ENCODE measurements at regions not wholly inside any gene's neighbourhood (a gene's known extent, or its start where the extent isn't known, plus 50 kb on each side); places are given as distances from the start of the nearest gene placed in this dataset.

- no peak for TF ChIP-seq EP300 (IDR thresholded peaks at IDR 0.05; ENCODE audit: borderline replicate concordance)
- TF ChIP-seq MAX (IDR thresholded peaks at IDR 0.05), result no peak
- TF ChIP-seq CREB1 (IDR thresholded peaks at IDR 0.05; ENCODE audit: low read depth), result no peak
- TF ChIP-seq TAF1 (IDR thresholded peaks at IDR 0.05; ENCODE audit: low read depth), result no peak
- no peak for TF ChIP-seq TEAD4 (IDR thresholded peaks at IDR 0.05)
- TF ChIP-seq FOXM1 (IDR thresholded peaks at IDR 0.05; ENCODE audit: borderline replicate concordance, low read depth), result no peak
- TF ChIP-seq EGR1 (IDR thresholded peaks at IDR 0.05), result no peak
- TF ChIP-seq REST (IDR thresholded peaks at IDR 0.05; ENCODE audit: low read depth), result no peak
- no peak for TF ChIP-seq YY1 (IDR thresholded peaks at IDR 0.05; ENCODE audit: low read depth)
Observed at GRCh38 chr3:165669504-165669903, 167.7 kb downstream of the BCHE start.

GRCh38 chr3:165667676-165668075 lies 169.5 kb downstream of the BCHE start:
- TF ChIP-seq ZBTB7A (IDR thresholded peaks at IDR 0.05; ENCODE audit: low read depth) (no peak), RAD21 (IDR thresholded peaks at IDR 0.05; ENCODE audit: low read depth) (no peak), NFIC (IDR thresholded peaks at IDR 0.05) (no peak), EGR1 (IDR thresholded peaks at IDR 0.05) (no peak), TAF1 (IDR thresholded peaks at IDR 0.05; ENCODE audit: low read depth) (no peak), CREB1 (IDR thresholded peaks at IDR 0.05; ENCODE audit: low read depth) (no peak), CEBPB (IDR thresholded peaks at IDR 0.05) (no peak), REST (IDR thresholded peaks at IDR 0.05; ENCODE audit: low read depth) (no peak), MAX (IDR thresholded peaks at IDR 0.05) (no peak), TEAD4 (IDR thresholded peaks at IDR 0.05) (no peak), FOXM1 (IDR thresholded peaks at IDR 0.05; ENCODE audit: borderline replicate concordance, low read depth) (no peak), YY1 (IDR thresholded peaks at IDR 0.05; ENCODE audit: low read depth) (no peak), TCF12 (IDR thresholded peaks at IDR 0.05; ENCODE audit: low read depth) (no peak), EP300 (IDR thresholded peaks at IDR 0.05; ENCODE audit: borderline replicate concordance) (no peak)
- TF ChIP-seq, protein P1, sequence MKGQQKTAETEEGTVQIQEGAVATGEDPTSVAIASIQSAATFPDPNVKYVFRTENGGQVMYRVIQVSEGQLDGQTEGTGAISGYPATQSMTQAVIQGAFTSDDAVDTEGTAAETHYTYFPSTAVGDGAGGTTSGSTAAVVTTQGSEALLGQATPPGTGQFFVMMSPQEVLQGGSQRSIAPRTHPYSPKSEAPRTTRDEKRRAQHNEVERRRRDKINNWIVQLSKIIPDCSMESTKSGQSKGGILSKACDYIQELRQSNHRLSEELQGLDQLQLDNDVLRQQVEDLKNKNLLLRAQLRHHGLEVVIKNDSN (IDR thresholded peaks at IDR 0.05), result no peak

DNA sequence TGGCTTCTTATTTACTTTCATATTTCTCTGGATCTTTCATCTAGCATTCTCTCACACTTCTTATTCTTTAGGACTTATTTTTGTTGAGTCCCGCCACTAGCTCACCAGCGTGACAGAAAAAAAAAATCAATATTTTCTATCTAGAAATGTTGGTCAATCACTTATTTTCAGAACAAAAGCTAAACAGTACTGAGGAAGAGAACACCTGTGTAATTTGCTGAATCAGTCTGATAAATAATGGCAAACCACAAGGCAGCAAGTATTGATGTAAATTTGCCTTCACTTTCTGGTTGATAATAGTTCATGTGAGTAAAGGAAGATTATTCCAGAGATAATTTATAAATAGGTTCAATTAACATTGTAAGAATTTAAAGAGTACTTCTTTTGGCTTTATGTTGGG lies 179.2 kb downstream of the BCHE start:
- TF ChIP-seq FOXM1 (IDR thresholded peaks at IDR 0.05; ENCODE audit: borderline replicate concordance, low read depth) (no peak), TEAD4 (IDR thresholded peaks at IDR 0.05) (no peak), TCF12 (IDR thresholded peaks at IDR 0.05; ENCODE audit: low read depth) (no peak), TAF1 (IDR thresholded peaks at IDR 0.05; ENCODE audit: low read depth) (no peak), ZBTB7A (IDR thresholded peaks at IDR 0.05; ENCODE audit: low read depth) (no peak), RAD21 (IDR thresholded peaks at IDR 0.05; ENCODE audit: low read depth) (no peak), REST (IDR thresholded peaks at IDR 0.05; ENCODE audit: low read depth) (no peak), YY1 (IDR thresholded peaks at IDR 0.05; ENCODE audit: low read depth) (no peak), CEBPB (IDR thresholded peaks at IDR 0.05) (no peak), CREB1 (IDR thresholded peaks at IDR 0.05; ENCODE audit: low read depth) (no peak), MAX (IDR thresholded peaks at IDR 0.05) (no peak), EP300 (IDR thresholded peaks at IDR 0.05; ENCODE audit: borderline replicate concordance) (no peak), EGR1 (IDR thresholded peaks at IDR 0.05) (no peak), NFIC (IDR thresholded peaks at IDR 0.05) (no peak)
- TF ChIP-seq, protein P1 (IDR thresholded peaks at IDR 0.05), result no peak

- TF ChIP-seq EP300 (IDR thresholded peaks at IDR 0.05; ENCODE audit: borderline replicate concordance) (no peak), MAX (IDR thresholded peaks at IDR 0.05) (no peak), EGR1 (IDR thresholded peaks at IDR 0.05) (no peak), CEBPB (IDR thresholded peaks at IDR 0.05) (no peak), TEAD4 (IDR thresholded peaks at IDR 0.05) (no peak), TCF12 (IDR thresholded peaks at IDR 0.05; ENCODE audit: low read depth) (no peak), RAD21 (IDR thresholded peaks at IDR 0.05; ENCODE audit: low read depth) (no peak)
- TF ChIP-seq, protein P1 (IDR thresholded peaks at IDR 0.05), result no peak
Observed at GRCh38 chr3:165653130-165653778, 184.0 kb downstream of the BCHE start.

Data from Ishikawa (cell line).